Activated CD8-positive, alpha-beta T cell treated with anti-CD3 and anti-CD28 coated beads, Interleukin-2, amount 10 ng/mL, durations not matched to agents 7 days and 5 days (primary cell): ENCODE measurements at regions not wholly inside any gene's neighbourhood (a gene's known extent, or its start where the extent isn't known, plus 50 kb on each side); places are given as distances from the start of the nearest gene placed in this dataset.

Experiments used
- ATAC-seq: fragments of 150-1000 bp; cut with Tn5 transposase; one replicate; pipeline ENCODE4 v1.10.0; 2021; ENCODE audit warnings: moderate library complexity
- CTCF ChIA-PET: fragments of 350-600 bp; sonication (Branson Sonifier 250); formaldehyde crosslinking; loops from one replicate; lab custom pipeline; 2021; ENCODE audit warnings: antibody characterized with exemption; lab: Charles Lee
- POLR2A ChIA-PET: fragments of 350-600 bp; sonication (Branson Sonifier 250); formaldehyde crosslinking; loops from one replicate; lab custom pipeline; 2021; ENCODE audit warnings: antibody characterized with exemption; lab: Charles Lee
- DNase-seq: peaks from one replicate; pipeline ENCODE4 v3.0.0-alpha.2; 2020
- H3K27ac Mint-ChIP-seq: one replicate; pipeline ENCODE4 v1.8.0; 2021; ENCODE audit warnings: mild to moderate bottlenecking, mixed read lengths
- H3K27me3 Mint-ChIP-seq: one replicate; pipeline ENCODE4 v1.8.0; 2021; ENCODE audit warnings: low read depth, mixed read lengths
- H3K36me3 Mint-ChIP-seq: one replicate; pipeline ENCODE4 v1.8.0; 2021; ENCODE audit warnings: low read depth, mixed read lengths
- H3K4me1 Mint-ChIP-seq: one replicate; pipeline ENCODE4 v1.8.0; 2021; ENCODE audit warnings: low read depth, mixed read lengths
- H3K4me3 Mint-ChIP-seq: one replicate; pipeline ENCODE4 v1.8.0; 2021; ENCODE audit warnings: mild to moderate bottlenecking, mixed read lengths
- H3K9me3 Mint-ChIP-seq: one replicate; pipeline ENCODE4 v1.8.0; 2022; ENCODE audit warnings: mixed read lengths; ENCODE audit not compliant: insufficient read depth

DNA sequence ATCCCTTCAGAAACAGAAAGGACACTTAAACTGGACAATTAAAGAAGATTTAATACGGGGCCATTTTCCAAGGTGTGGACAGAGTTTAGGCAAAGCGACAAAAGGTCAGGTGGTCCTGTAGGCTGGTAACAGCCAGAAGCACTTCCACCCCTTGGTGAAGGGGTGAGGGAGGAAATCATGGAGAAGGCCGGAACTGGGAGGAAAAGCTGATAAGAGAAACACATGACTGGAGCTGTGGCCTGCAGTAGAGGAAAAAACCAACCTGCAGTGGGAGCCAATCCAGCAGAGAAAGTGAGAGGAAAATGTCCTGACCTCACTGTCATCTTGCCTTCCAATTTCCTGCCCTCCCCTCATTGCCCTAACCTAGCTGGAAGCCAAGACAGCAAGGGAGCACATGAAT is 249.8 kb downstream of the LMO4 start:
- CTCF ChIA-PET = no interaction called here
- Mint-ChIP-seq H3K4me1 (no peaks in the 10 kb centered on the region), H3K9me3 (no peaks in the 10 kb centered on the region), H3K36me3 (no peaks in the 10 kb centered on the region), H3K27me3 (no peaks in the 10 kb centered on the region), H3K27ac (no peak overlapping the region), H3K4me3 (no peak overlapping the region)
- ATAC-seq (no peak), DNase-seq (no peak)
- POLR2A ChIA-PET = no interaction called here

DNA sequence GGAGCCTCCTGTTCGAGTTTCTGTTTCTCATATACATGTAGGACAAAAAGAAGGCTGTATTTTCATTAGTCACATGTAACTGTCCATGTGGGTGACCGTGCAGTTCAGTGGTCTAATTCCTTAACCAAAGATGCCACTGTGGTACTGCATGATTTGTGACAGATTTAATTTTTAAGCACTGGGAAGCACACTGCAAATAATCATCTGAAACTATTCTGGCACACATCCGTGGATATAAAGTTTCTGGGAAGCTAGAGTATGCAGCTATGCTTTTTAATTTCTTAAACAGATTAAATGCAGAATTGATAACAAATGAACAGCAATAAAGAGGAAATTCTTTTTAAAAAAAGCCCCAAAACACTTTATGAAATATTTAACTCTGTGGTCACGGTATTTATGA is 254.8 kb downstream of the LMO4 start:
- H3K27me3 Mint-ChIP-seq = peaks cover under 1% of the 10 kb centered on the region
- no peaks in the 10 kb centered on the region for H3K4me1 Mint-ChIP-seq
- H3K9me3 Mint-ChIP-seq = no peaks in the 10 kb centered on the region
- POLR2A ChIA-PET = no interaction called here
- no peak overlapping the region for H3K4me3 Mint-ChIP-seq
- no peak for DNase-seq
- no peak overlapping the region for H3K27ac Mint-ChIP-seq
- no peaks in the 10 kb centered on the region for H3K36me3 Mint-ChIP-seq
- ATAC-seq = no peak
- CTCF ChIA-PET = no interaction called here

- ChIA-PET CTCF (no interaction called here), POLR2A (no interaction called here)
- Mint-ChIP-seq H3K27me3 (peaks cover 2% of the 10 kb centered on the region), H3K9me3 (no peaks in the 10 kb centered on the region), H3K36me3 (no peaks in the 10 kb centered on the region), H3K4me3 (no peak overlapping the region), H3K27ac (no peak overlapping the region), H3K4me1 (no peaks in the 10 kb centered on the region)
- ATAC-seq (no peak), DNase-seq (no peak)
Observed at GRCh38 chr1:87584586-87584985, 255.9 kb downstream of the LMO4 start.

DNA sequence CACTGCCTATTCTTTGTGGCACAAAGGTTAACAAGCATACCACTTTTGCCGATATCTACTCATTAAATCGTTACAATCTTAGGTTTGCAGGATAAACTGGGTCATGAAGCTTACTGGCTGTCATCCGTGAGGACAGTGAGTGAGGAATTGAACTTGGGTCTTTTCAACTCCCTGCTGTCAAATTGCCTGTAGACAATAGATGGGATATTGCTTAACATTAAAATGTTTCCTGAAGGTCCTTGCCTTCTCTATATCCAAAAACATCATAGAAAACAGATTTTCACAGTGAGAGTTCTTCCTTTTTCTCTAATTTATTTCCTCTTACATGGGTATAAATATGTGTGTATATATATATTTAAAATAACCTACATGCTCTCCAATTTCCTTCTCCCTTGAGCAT is 257.8 kb downstream of the LMO4 start:
- POLR2A ChIA-PET = no interaction called here
- H3K9me3 Mint-ChIP-seq = no peaks in the 10 kb centered on the region

DNA sequence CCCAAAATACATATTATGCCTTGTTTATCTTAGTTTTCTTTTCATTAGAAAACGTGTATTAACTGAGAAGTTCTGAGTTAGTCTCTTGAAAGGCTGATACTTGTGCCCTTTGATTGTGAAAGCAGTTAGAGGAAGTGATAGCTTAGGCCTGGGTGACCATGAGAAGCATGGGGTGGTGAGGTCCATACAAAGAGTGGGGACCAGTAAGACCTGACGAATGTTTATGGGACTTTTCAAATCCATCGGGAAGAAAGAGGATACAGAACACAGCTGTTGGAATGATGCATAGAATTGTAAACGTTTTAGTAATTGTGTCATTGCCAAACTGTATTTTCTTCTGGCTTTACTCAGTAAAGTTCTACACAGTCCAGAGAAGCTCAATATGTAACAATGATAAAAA is 259.8 kb downstream of the LMO4 start:
- Mint-ChIP-seq H3K9me3 (no peaks in the 10 kb centered on the region), H3K36me3 (no peaks in the 10 kb centered on the region), H3K27ac (no peak overlapping the region), H3K4me3 (no peak overlapping the region), H3K4me1 (no peaks in the 10 kb centered on the region), H3K27me3 (peaks cover 2% of the 10 kb centered on the region)
- POLR2A ChIA-PET = no interaction called here
- ATAC-seq = no peak
- CTCF ChIA-PET = no interaction called here
- DNase-seq = no peak

More for the DNA sequence above, 257.8 kb downstream of the LMO4 start:
- ATAC-seq (no peak), DNase-seq (no peak)
- H3K27me3 Mint-ChIP-seq = peaks cover 2% of the 10 kb centered on the region
- no peaks in the 10 kb centered on the region for H3K36me3 Mint-ChIP-seq
- CTCF ChIA-PET = interaction anchor here (1.0 kb wide), 1 partner anchor 260 kb away, joined by 3 read pairs; no protein-coding TSS in a partner anchor
- H3K4me1 Mint-ChIP-seq = no peaks in the 10 kb centered on the region
- no peak overlapping the region for H3K4me3 Mint-ChIP-seq
- H3K27ac Mint-ChIP-seq = no peak overlapping the region

GRCh38 chr1:87591492-87591891 is 262.8 kb downstream of the LMO4 start:
- Mint-ChIP-seq H3K9me3 (no peaks in the 10 kb centered on the region), H3K4me3 (no peak overlapping the region), H3K27ac (no peak overlapping the region), H3K27me3 (peaks cover 2% of the 10 kb centered on the region), H3K4me1 (no peaks in the 10 kb centered on the region), H3K36me3 (no peaks in the 10 kb centered on the region)
- ATAC-seq (no peak), DNase-seq (no peak)
- CTCF ChIA-PET = no interaction called here
- POLR2A ChIA-PET = no interaction called here

GRCh38 chr1:87592156-87592555 is 263.5 kb downstream of the LMO4 start:
- ChIA-PET CTCF (no interaction called here), POLR2A (no interaction called here)
- H3K4me1 Mint-ChIP-seq = no peaks in the 10 kb centered on the region
- H3K27me3 Mint-ChIP-seq = peaks cover 2% of the 10 kb centered on the region
- H3K4me3 Mint-ChIP-seq = no peak overlapping the region
- no peaks in the 10 kb centered on the region for H3K36me3 Mint-ChIP-seq
- ATAC-seq = no peak
- H3K9me3 Mint-ChIP-seq = no peaks in the 10 kb centered on the region
- H3K27ac Mint-ChIP-seq = no peak overlapping the region
- DNase-seq = no peak

DNA sequence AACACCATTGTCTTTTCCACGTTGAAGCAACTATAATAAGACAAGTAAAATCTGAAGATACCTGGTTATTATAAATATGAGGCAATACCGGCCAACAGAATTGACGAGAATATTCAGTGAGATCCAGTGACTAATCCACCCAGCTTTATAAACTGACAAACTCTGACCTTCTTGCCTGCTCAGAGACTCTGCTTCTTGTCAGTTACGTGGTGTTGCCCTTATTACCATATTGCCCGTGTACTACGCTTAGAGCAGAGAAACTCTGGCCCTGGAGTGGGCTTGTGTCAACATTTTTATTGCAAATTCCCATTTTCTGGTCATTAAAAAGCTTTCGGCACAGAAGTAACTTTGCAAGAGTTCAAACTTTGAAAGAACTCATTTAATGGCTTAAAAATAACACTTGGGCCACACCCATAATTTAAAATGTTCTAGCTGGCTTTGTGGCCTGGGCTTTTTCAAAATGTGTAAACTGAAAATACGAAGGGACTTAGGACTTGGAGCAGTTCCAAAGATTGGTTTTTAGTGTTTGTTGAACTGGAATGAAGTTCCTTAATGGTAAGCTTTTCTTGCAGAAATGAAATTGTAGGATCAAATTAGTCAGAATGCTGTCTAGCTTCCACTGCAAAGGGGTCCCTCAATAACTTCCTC is 266.2 kb downstream of the LMO4 start:
- no peaks in the 10 kb centered on the region for H3K9me3 Mint-ChIP-seq
- H3K4me1 Mint-ChIP-seq = no peaks in the 10 kb centered on the region
- H3K27ac Mint-ChIP-seq = no peak overlapping the region
- no peaks in the 10 kb centered on the region for H3K27me3 Mint-ChIP-seq
- no peak for ATAC-seq
- ChIA-PET POLR2A (no interaction called here), CTCF (no interaction called here)
- no peak for DNase-seq
- H3K36me3 Mint-ChIP-seq = no peaks in the 10 kb centered on the region
- H3K4me3 Mint-ChIP-seq = no peak overlapping the region

GRCh38 chr1:87595384-87595781 is 266.7 kb downstream of the LMO4 start:
- no peaks in the 10 kb centered on the region for H3K9me3 Mint-ChIP-seq
- ChIA-PET POLR2A (interaction anchor here (0.6 kb wide), 1 partner anchor 12 kb away, joined by 5 read pairs; no protein-coding TSS in a partner anchor), CTCF (no interaction called here)
- H3K4me1 Mint-ChIP-seq = no peaks in the 10 kb centered on the region
- no peak overlapping the region for H3K27ac Mint-ChIP-seq
- ATAC-seq (no peak), DNase-seq (no peak)
- no peak overlapping the region for H3K4me3 Mint-ChIP-seq
- H3K36me3 Mint-ChIP-seq = no peaks in the 10 kb centered on the region
- no peaks in the 10 kb centered on the region for H3K27me3 Mint-ChIP-seq

DNA sequence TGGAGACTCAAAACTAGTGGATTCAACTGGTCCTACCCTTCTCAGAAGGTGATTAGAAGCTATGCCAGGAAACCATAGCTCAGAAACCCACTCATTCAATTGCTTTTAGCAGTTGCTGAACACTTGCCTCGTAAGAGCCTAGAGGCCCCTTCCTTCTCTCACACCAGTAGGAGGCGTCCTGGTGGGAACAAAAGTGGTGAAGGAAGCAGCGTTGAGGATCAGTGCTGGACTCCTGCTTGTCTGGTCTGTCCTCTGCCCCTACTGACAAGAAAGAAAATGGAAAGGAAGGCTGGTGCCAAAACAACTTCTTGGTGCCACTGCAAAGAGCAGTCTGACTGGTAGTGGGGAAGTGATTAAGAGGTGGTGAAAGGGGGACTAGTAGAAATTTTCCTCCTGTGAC is 269.7 kb downstream of the LMO4 start:
- ChIA-PET CTCF (no interaction called here), POLR2A (no interaction called here)
- DNase-seq (no peak), ATAC-seq (no peak)
- Mint-ChIP-seq H3K9me3 (no peaks in the 10 kb centered on the region), H3K4me3 (no peak overlapping the region), H3K27me3 (no peaks in the 10 kb centered on the region), H3K36me3 (no peaks in the 10 kb centered on the region), H3K27ac (no peak overlapping the region), H3K4me1 (no peaks in the 10 kb centered on the region)

GRCh38 chr1:87599569-87599968 is 270.9 kb downstream of the LMO4 start:
- CTCF ChIA-PET = no interaction called here
- H3K27ac Mint-ChIP-seq = no peak overlapping the region
- no peaks in the 10 kb centered on the region for H3K4me1 Mint-ChIP-seq
- no peaks in the 10 kb centered on the region for H3K9me3 Mint-ChIP-seq
- POLR2A ChIA-PET = no interaction called here
- peaks cover 5% of the 10 kb centered on the region for H3K27me3 Mint-ChIP-seq
- no peaks in the 10 kb centered on the region for H3K36me3 Mint-ChIP-seq
- no peak overlapping the region for H3K4me3 Mint-ChIP-seq
- ATAC-seq = no peak
- no peak for DNase-seq

- Mint-ChIP-seq H3K27me3 (peaks cover 7% of the 10 kb centered on the region), H3K9me3 (no peaks in the 10 kb centered on the region), H3K27ac (no peak overlapping the region), H3K4me3 (no peak overlapping the region), H3K4me1 (no peaks in the 10 kb centered on the region), H3K36me3 (no peaks in the 10 kb centered on the region)
- POLR2A ChIA-PET = no interaction called here
- CTCF ChIA-PET = no interaction called here
- no peak for DNase-seq
- no peak for ATAC-seq
Observed at GRCh38 chr1:87600055-87600850, 271.6 kb downstream of the LMO4 start.
